Upper lobe of left lung (tissue), 4 donors: ENCODE measurements at regions not wholly inside any gene's neighbourhood (a gene's known extent, or its start where the extent isn't known, plus 50 kb on each side); places are given as distances from the start of the nearest gene placed in this dataset.

Experiments used
- CTCF ChIP-seq, 6 experiments: fragments of 450-650 bp in 4 of 6; fragments of 200-600 bp in 2 of 6; sonication (generic) in 2 of 6; IDR thresholded peaks; one replicate each; pipeline ENCODE4 v1.5.1; 2016 to 2019; ENCODE audit warnings: antibody characterized with exemption in 6 of 6
- EP300 ChIP-seq, 4 donors: sonication (generic); formaldehyde crosslinking; IDR thresholded peaks; one replicate each; pipeline ENCODE4 v1.5.1; 2017; ENCODE audit warnings: antibody characterized with exemption in 4 of 4, control low read depth in 2 of 4
- POLR2A ChIP-seq, 4 donors: fragments of 450-650 bp; IDR thresholded peaks; one replicate each; pipeline ENCODE4 v1.5.1; 2016 to 2017; ENCODE audit warnings: antibody characterized with exemption in 4 of 4, mild to moderate bottlenecking in 2 of 4
- POLR2AphosphoS5 ChIP-seq, 2 donors: sonication (generic); formaldehyde crosslinking; IDR thresholded peaks; one replicate each; pipeline ENCODE4 v1.5.1; 2017; ENCODE audit warnings: antibody characterized with exemption in 2 of 2

- TF ChIP-seq CTCF (IDR thresholded peaks at IDR 0.05) (no peak), POLR2A (IDR thresholded peaks at IDR 0.05) (no peak), EP300 (IDR thresholded peaks at IDR 0.05) (no peak), POLR2AphosphoS5 (IDR thresholded peaks at IDR 0.05) (no peak)
Measured at GRCh38 chr18:65279668-65280305, 471.0 kb upstream of the CDH7 start.
